ENCODE measurements at regions not wholly inside any gene's neighbourhood (a gene's known extent, or its start where the extent isn't known, plus 50 kb on each side); places are given as distances from the start of the nearest gene placed in this dataset.

DNA sequence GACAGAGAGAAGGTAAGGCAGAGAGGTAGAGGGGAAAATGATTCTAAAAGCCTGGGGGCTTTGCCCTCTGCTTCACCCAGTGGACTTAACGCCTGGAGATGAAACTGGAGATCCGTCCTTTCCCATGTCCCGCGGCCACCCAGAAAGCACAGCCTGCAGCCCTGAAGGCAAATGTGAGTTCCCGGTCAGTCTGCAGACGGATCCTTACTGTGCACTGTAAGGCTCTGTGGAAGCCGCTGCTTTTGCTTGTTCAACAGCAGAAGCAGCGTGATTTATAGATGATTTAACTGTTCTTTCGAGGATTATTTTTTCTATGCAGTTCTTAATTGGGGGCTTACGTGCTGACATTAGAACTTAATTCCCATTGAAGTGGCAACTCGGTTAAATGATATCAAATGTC, 290.4 kb downstream of the FOXL1 start:
- no peak for DNase-seq (ENCODE audit: low spot score)

DNA sequence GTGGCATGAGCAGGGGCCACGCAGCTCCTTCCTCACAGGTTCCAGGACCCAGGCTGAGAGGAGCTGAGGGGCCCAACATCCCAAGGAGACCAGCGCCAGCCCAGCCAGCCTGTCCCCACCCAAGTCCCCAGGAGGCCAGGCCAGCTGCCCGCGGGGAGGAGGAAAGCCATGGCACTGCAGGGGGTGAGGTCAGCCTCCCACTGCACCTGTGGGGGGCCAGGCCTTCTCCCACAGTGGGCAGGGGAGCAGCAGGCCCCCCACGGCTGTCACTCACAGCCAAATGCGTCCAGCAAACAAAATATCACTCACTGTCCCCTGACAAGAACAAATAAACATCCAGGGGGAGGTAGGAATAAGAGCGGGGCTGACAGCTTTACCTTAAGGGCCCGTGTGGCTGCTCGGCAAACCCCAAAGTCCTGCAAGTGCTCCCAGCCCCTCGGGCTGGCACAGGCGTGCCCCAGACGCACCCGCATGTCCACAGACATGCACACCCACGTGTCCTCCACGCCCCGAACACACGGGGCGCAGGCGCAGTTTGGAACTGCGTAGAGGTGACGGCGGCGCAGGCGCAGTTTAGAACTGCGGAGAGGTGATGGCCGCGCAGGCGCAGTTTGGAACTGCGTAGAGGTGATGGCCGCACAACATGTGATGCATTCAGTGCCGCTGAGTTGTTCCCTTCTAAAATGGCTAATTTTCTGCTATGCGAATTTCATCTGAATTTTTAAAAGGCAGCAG, 291.1 kb downstream of the FOXL1 start:
- no peak for DNase-seq (ENCODE audit: low spot score)

DNA sequence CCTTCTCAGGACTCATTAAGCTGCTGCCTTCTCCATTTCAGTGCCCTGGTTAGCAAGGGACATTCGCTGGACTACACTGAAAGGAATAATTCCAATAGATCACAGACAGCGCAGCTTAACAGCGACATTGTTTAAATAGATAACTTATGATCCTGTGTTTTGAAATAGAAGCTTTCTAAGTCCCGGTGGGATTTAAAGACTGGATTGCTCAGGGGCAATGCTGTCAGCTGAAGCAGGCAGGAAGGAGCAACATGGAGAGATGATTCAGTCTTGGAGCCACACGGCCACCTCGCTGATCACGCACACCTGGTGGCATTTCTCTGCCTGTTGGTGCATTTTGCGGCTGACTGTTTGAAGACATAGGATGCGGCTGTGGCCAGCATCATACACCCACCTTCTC, 292.0 kb downstream of the FOXL1 start:
- DNase-seq (ENCODE audit: low spot score) = no peak

DNA sequence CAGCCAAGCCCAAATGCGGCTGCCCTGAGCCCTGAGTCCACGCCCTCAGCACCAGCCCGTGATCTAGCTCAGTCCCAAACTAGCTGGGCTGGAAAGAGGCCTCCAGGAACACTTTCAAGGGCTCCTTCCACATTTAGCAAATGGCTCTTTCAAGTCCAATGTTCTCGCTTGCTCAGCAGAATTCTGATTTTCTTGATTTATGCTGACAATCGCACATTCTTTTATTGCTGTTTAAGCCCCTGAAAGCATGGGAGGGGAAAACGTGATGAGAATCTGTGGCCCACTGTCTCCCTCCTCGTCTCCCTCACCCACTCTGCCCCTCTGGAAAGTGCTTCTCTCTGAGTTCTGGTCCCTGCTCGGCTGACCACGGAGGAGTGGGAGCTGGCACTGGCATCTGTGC, 293.8 kb downstream of the FOXL1 start:
- DNase-seq (ENCODE audit: low spot score) = no peak

DNA sequence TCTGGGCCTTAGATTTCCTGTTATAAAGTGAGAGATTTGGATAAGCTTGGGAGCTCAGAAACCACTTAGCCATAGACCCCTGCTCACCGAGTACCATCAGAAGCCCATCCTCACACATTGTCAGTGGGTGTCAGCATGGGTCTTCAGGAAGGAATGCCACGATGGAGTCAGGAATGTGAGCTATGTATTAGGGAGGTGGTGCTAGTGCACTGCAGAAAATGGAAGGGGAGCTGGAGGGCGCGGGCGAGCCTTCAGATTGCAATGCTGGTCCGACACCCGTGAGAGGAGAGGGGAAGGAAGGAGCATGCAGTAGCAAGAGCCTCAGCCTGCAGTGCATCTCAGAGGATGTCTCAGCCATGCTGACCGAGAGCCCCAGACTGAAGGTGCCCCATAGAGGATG, 294.5 kb downstream of the FOXL1 start:
- DNase-seq (ENCODE audit: low spot score) = no peak

DNA sequence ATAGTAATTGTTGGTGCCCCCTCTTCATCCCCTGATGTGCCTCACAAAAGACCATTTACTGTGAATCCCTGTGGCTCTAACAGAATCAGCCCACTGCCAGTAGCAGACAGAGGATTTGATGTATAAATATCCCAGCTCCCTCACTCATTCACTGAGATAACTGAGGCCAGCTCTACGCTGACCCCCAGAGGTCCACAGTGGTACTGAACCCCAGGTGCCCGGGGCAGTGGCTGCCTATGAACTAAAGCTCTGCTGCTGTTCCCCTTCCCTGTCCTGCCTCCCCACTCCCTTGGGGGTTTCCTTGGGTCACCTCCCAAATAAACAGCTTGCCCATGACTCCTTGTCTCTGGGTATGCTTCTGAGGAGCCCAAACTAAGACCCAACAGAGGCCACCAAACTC, 295.8 kb downstream of the FOXL1 start:
- peak; percentile 59 for DNase-seq (ENCODE audit: low spot score)

DNA sequence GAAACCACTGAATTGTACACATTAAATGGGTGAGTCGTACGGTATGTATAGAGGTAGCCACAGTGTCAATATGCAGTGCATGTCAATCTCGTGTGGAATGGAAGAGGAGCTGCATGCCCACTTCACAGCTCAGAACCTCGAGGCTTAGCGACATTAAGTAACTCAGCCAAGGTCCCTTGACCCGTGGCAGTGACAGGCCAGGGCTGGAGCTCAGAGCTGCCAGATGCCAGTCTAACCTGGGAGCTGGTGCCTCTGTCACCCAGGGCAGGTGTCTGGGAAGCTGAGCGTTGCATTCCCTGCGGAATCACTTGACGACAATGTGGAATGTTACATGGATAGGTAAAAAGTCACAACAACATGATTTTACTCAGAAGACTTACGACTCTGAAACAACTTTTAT, 298.1 kb downstream of the FOXL1 start:
- no peak for DNase-seq (ENCODE audit: low spot score)

DNA sequence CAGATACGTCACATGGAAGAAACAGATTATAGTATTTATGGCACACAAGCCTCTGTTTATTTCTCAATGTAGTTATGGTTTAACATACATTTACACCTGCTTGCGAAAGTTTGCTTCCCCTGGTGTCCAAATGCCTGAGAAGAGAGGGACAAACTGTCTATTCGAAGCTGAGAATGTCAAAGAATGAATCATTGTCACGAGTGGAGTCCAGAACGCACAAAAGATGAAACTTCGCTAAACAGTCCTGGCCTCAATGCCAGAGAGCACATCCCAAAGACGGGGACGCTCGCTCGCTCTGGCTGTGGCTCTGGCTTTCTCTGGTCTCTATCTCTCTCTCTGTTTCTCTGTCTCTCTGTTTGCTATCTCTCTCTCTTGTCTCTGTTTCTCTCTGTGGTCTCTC, 298.8 kb downstream of the FOXL1 start:
- no peak for DNase-seq (ENCODE audit: low spot score)

DNA sequence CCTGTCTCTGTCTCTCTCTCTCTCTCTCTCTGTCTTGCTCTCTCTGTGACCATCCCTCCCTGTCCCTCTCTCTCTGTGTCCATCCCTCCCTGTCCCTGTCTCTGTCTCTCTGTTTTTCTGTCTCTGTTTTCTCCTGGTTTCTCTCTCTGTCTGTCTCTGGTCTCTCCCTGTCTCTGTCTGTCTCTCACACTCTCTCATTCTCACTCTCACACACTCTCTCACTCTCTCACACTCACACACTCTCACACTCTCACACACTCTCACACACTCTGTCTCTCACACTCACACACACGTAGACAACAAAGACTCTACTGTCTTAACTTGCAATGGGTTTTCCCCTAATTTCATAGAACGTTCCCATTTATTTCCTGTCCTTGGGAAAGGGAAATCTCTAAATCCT, 299.5 kb downstream of the FOXL1 start:
- DNase-seq (ENCODE audit: low spot score) = no peak

DNA sequence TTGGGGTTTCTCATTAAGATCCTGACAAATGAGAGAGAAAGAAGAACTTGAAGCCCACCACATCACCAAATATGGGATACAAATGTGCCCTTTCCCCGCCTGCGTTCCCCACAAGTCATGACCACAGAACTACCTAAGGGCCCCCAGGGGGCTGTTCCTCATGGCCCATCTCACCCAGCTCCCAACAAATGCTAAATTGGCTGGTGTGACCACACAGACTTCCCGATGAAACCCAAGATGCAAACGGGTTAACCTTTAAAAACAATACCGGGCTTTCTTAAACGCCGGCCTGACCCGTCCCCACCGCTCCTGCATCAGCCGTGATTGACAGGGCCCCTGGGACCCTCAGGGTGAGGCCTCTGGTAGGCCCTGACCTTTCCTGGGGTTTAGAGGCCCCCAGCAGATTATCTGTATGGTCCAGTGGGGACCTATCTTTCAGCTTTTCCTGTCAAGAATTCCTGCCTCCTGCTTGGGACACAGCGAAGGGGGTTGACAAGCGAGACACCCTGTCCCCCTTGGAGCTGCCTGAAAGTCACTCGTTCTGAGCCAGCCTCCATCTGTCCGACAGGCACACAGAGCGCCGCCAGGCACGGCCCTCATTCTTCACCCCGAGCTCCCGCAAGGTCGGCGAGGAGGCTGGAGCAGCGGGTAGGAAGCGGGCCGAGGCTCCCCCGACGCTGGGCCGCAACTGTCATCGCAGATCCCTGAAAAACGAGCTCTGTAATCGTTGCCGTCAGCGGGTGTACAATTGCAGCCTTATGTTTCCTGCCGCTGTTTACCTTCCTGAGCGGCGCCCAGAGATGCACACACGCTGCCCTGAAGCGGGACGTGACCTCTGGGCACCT, 300.1 kb downstream of the FOXL1 start:
- DNase-seq (ENCODE audit: low spot score) = no peak

DNA sequence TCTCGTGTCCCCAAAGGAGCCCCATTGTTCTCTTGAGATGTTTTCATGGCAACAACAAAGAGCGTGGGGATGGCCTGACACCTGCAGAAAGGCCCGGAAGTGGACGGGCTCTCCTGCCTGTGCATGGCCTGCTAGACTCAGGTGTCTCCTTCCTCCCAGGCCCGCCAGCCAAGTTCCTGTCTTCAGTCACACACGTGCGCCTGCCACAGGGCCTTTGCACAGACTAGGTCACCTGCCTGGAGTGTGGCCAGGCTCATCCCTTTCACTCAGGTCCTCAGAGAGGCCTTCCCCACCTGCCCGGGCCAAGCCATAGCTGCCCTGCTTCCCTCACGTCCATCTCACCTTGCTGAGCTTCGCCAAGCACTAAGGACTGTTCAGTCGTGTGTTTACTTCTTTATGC, 300.9 kb downstream of the FOXL1 start:
- DNase-seq (ENCODE audit: low spot score) = no peak

DNA sequence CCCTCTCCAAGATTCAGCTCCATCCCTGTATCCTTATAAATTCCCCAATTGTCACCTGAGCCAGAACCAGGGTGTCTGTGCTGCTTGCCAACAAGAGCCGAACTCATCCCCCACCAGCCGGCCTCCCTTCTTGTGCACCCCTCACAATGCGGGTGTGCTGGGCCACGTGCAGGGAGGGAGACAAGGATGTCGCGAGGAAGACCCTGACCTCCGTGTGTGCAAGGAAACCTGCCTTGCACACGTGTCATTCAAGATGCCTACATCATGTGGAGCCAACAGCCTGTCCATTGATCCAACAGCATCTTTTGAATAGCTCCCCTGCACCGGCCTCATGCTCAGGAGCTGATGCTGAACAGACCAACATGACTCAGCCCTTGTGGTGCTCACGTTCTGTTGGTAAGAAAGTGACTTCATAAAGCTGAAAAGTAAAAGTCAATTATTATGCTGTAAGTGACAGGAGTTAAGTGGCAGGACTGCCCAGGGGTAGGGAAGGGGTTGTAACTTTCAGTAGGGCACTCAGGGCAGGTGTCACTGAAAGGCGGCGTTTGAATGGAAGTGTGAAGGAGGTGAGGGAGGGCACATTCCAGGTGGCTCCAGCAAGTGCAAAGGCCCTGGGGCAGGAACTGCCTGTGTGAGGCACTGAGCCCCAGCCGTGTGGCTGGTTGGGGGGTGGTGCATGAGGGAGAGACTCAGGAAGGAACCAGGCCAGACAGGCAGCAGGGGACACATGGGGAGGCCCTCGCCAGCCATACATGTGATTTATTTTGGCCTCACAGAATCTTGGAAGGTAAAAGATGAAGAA, 302.2 kb downstream of the FOXL1 start:
- DNase-seq (ENCODE audit: low spot score) = peak; percentile 45

DNA sequence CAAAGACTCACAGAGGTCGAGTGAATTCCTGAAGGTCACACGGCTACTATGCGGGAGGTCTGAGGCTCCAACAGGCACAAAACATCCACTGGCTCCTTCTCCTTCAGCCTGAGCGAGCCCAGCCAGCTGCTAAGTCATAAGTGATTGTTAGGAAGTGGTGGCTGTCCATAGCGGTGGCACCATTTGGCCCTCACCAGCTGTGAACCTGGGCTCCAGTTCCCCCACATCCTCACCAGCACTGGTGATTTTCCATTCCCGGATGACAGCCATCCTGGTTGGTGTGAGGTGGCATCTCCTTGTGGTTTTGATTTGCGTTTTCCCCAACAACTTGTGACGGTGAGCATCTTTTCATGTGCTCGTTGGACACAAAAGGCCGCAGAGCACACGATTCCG, 302.8 kb downstream of the FOXL1 start:
- DNase-seq (ENCODE audit: low spot score) = no peak

DNA sequence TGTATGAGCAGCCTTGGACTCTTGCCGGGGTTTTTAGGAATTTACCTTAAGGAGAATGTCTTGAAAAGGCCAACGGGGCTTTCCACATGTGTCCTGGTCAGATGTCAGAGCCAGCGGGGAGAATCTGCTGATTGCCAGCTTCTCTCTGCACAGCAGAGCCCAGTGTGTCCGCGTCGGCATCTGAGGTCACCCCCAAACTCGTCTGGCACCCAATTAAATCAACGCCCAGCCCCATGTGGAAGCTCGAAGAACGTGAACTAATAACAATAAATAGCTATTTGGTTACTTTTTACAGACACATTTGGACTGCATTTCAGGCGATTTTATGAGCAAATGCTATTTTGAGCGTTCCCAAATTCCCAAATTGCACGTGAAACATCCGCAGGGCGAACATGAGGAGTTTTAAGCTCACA, 303.5 kb downstream of the FOXL1 start:
- no peak for DNase-seq (ENCODE audit: low spot score)

DNA sequence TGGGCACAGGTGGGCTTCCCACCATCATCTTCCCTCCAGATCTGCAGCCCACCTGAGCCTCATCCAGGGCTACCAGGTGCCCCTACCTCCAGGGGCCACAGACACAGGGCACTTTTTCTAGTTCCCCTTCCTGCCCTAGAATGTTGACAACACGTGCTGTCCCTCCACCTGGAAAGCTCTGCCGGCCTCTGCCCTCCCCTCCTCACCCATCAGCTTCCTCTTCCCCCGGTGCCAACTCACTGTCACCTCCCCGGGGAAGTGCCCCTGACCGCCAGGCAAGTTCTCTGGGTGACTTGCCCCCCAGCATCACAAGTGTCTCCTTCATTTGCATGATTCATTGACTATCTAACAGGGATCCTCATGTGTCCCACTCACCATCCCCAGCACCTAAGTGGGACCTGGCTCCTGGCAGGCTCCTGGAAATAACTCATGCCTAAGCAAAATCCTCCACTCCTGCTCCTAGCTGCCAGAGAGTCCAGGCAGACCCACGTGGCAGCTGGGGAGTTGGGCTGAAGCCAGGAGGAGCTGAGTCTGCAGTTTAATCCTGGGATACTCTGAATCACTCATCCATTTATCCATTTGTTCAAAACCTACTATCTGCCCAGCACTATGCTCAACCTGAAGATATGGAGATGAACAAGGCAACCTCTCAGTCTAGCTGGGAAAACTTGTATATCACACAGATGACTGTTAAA, 304.4 kb downstream of the FOXL1 start:
- peak; percentile 83 for DNase-seq (ENCODE audit: low spot score)

DNA sequence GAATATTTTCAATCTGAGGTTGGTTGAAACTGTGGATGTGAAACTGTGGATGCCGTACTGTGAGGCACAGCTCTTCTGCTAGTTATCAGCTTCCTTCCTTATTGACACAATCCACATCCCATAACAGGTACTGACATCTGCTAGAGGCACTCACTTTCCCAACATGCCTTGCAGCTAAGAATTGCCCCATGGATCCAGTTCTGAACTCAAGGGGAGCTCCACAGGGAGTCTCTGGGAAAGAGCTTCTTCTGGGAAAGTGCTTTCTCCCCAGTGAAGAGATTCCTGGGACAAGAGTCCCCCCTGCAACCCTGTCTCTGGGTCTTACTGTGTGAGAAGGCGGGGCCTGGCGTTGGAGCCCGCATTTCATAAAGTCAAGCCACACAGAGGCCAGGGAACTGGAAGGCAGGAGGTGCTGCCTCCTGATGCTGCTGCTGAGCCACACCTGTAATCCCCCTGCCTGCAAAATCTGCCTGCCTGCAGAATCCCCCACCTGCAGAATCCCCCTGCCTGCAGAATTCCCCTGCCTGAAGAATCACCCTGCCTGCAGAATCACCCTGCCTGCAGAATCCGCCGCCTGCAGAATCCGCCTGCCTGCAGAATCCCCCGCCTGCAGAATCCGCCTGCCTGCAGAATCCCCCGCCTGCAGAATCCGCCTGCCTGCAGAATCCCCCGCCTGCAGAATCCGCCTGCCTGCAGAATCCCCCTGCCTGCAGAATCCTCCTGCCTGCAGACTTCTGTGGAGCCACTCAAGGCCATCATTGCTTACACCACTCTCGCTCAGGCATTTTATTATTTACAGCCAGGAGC, 305.4 kb downstream of the FOXL1 start:
- no peak for DNase-seq (ENCODE audit: low spot score)

DNA sequence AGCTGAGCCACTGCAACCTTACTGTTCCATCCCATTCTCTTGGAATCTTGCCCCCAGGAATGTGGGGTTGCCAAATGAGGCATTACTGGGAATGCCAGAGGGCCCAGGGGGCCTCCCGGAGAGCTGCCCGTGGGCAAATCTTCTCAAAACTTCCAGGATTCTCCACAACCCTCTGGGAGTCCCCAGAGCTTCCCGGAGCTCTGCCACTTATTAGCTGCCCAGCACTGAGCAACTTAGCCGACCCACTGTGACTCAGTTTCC, 306.0 kb downstream of the FOXL1 start:
- no peak for DNase-seq (ENCODE audit: low spot score)

DNA sequence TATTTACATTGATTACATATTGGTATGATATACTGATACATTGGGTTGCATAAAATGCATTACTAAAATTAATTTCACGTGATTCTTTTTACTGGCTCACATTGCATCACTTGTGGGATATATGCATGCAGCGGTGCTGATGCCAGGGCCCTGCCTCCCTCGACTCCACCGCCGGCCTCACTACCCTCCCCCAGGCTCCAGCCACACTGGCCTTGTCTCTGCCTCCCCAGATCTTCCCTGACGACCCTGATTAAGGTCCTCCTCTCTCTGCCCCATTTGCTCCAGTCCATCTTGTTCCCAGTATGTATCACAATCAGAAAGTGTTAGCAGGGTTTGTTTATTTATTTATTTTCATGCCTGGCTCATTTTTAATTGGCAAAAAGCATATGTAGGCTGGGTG, 306.8 kb downstream of the FOXL1 start:
- DNase-seq (ENCODE audit: low spot score) = no peak

DNA sequence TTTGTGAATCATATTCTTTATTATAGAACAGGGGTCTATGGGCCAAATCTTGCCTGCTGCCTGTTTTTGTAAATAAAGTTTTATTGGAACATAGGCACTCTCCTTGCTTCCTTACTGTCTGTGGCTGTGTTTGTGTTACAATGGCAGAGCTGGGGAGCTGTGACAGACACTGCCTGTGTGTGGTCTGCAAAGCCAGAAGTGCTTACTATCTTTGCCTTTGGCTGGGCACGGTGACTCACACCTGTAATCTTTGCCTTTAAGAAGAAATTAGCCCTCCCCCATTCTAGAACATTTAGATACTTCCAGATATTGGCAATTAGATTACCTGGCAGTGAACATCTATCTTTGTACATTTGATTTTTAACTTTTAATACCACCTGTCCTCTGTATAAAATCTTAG, 308.3 kb downstream of the FOXL1 start:
- no peak for DNase-seq (ENCODE audit: low spot score)

DNA sequence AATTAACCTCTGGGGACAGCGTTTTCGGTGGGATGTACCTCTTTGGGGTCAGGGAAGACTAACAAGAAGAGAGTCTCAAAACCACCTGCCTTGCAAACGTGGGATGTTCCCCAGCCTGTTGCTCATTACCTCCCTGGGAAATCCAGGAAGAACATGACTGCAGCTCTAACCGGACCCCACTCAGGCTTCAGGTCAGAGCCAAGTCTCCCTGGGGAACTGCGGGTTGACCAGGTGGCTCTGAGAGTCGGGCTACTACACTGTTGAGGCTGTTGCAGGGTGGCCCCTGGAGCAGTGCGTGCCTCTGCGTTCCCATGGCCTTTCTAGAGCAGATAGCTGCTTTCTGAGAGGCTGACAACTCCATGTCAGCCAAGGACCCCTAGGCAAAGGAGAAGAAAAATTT, 309.1 kb downstream of the FOXL1 start:
- DNase-seq (ENCODE audit: low spot score) = no peak

DNA sequence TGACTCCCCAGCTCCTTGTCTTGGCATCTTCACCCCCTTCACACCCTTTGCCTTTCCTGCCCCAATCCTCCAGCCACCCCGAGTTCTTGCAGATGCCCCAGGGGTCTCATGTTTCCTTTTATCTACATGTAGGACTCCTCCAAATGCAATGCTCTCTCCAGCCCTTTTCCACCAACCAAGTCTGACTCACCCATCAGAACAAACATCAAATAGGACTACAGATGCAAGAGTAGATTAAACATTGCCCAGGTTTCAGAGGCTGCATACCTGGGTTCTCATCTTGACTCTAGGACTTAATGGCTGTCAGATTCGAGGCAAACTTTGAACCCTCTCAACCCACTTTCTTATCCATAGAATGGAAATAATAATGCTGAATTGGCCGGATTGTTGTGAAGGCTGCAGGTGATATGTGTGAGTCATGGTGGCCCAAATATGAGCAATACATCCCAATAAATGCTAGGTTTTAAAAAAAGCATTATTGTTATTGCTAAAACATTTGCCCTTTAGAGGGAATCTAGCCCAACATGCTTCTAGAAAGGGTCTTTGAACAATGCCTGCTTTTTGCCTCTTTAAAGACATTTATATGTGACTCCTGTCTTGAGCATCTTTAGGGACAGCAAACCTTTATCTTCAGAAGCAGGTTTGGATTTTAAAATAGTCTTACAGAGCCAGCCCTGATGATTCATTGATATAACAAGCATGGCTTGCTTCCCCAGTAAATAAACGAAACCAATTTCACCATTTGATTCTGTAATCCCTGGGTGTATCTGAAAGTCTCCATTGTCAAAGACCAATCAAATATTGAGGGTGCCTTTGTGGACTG, 310.1 kb downstream of the FOXL1 start:
- DNase-seq (ENCODE audit: low spot score) = no peak

Data from AG08396 (cell line).